Ovary (tissue), 7 donors: ENCODE measurements at regions not wholly inside any gene's neighbourhood (a gene's known extent, or its start where the extent isn't known, plus 50 kb on each side); places are given as distances from the start of the nearest gene placed in this dataset.

Experiments
- DNase-seq, 5 donors: peaks; one replicate each; pipeline ENCODE4 v3.0.0-alpha.2; 2019 to 2020
- H3K27ac ChIP-seq, 2 donors: fragments of 200-600 bp; one replicate each; pipeline versions ENCODE4 v1.5.1 to v1.8.0; 2019 to 2022
- H3K27me3 ChIP-seq: fragments of 200-600 bp; one replicate; pipeline ENCODE4 v1.8.0; 2022
- H3K36me3 ChIP-seq: fragments of 200-600 bp; sonication (generic); one replicate; pipeline ENCODE4 v1.5.1; 2019
- H3K4me1 ChIP-seq: one replicate; pipeline ENCODE4 v1.8.1; 2013; ENCODE audit warnings: mild to moderate bottlenecking, moderate library complexity; ENCODE audit not compliant: insufficient read depth
- H3K4me3 ChIP-seq: fragments of 200-600 bp; sonication (generic); one replicate; pipeline ENCODE4 v1.5.1; 2017
- H3K9me3 ChIP-seq, 2 donors: fragments of 200-600 bp in 1 of 2; sonication (generic) in 1 of 2; one replicate each; pipeline versions ENCODE4 v1.5.1 to v1.8.1; 2013 to 2019; ENCODE audit warnings: mild to moderate bottlenecking in 1 of 2, moderate library complexity in 1 of 2
- EP300 ChIP-seq: sonication (generic); formaldehyde crosslinking; IDR thresholded peaks from one replicate; pipeline ENCODE4 v1.6.1; 2017; ENCODE audit warnings: antibody characterized with exemption
- POLR2A ChIP-seq: fragments of 450-650 bp; IDR thresholded peaks from one replicate; pipeline ENCODE4 v1.6.1; 2017; ENCODE audit warnings: antibody characterized with exemption, mild to moderate bottlenecking, moderate library complexity
- WGBS, 3 donors: extraction: QIAGEN DNeasy Blood & Tissue Kit in 1 of 3; methylation state at CpG; one replicate each; pipeline versions ENCODE4 v1.1.5 to v1.1.7; 2013 to 2017; 5-methylcytosine and 5-hydroxymethylcytosine counted together
- intact Hi-C, 4 donors: fragments of 100-400 bp; cut with DNase I; formaldehyde crosslinking; loops; one replicate each; pipeline versions ENCODE4 v1.11.0 to v1.15.1; 2022 to 2023
- TF ChIP-seq, protein P1 (sequence below), 3 donors: fragments of 450-650 bp in 2 of 3; fragments of 200-600 bp in 1 of 3; IDR thresholded peaks; one replicate each; pipeline versions ENCODE4 v1.5.1 to v1.8.0; 2016 to 2022; ENCODE audit warnings: antibody characterized with exemption in 3 of 3, mild to moderate bottlenecking in 1 of 3
- donor health status: DM: no; HTN: no; CAD: no; lungs with moderate emphysema.
- donor health status: DM: no; HTN: no; CAD: no.
- donor health status: Bipolar disorder and iron deficiency.
- donor health status: DM: no; HTN: no; CAD: no.
- donor health status: DM: yes; HTN: yes; CAD: no.

DNA sequence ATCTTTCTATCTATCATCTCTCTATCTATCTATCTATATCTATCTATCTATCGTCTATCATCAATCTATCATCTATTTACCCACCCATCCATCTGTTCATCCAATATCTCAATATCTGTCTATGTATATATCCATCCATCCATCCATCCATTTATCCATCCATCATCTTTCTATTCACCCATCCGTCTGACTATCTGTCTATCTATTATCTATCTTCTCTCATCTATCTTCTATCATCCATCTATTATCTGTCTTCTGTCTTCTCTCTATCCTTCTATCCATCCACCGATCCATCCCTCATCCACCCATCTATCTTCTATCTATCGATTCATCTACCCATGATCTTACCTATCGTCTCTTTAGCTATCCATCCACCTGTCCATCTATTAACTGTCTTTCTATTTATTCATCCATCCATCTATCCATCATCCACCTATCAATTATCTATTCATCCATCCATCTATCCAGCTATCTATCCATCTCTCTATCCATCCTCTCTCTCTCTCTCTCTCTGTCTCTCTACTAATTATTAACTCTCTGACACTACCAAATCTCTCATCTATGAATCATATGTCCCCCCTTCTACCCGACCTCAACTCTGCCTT is 89.1 kb downstream of the DHCR7 start:
- 76 to 86% (median 84%) methylated on average over 6 of the region's 6 CpGs for WGBS, 3 donors
- no peak overlapping the region for H3K4me3 ChIP-seq
- H3K4me1 ChIP-seq, result no peaks in the 10 kb centered on the region
- no peaks in the 10 kb centered on the region for H3K36me3 ChIP-seq
- no peaks in the 10 kb centered on the region for H3K27me3 ChIP-seq
- no peaks in the 10 kb centered on the region for H3K9me3 ChIP-seq
- intact Hi-C loops, result no loop called here
- TF ChIP-seq, protein P1, sequence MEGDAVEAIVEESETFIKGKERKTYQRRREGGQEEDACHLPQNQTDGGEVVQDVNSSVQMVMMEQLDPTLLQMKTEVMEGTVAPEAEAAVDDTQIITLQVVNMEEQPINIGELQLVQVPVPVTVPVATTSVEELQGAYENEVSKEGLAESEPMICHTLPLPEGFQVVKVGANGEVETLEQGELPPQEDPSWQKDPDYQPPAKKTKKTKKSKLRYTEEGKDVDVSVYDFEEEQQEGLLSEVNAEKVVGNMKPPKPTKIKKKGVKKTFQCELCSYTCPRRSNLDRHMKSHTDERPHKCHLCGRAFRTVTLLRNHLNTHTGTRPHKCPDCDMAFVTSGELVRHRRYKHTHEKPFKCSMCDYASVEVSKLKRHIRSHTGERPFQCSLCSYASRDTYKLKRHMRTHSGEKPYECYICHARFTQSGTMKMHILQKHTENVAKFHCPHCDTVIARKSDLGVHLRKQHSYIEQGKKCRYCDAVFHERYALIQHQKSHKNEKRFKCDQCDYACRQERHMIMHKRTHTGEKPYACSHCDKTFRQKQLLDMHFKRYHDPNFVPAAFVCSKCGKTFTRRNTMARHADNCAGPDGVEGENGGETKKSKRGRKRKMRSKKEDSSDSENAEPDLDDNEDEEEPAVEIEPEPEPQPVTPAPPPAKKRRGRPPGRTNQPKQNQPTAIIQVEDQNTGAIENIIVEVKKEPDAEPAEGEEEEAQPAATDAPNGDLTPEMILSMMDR (IDR thresholded peaks at IDR 0.05), result no peak
- TF ChIP-seq POLR2A, result no peak
- TF ChIP-seq EP300, result no peak
- H3K27ac ChIP-seq, result no peak overlapping the region
- no peak for DNase-seq

DNA sequence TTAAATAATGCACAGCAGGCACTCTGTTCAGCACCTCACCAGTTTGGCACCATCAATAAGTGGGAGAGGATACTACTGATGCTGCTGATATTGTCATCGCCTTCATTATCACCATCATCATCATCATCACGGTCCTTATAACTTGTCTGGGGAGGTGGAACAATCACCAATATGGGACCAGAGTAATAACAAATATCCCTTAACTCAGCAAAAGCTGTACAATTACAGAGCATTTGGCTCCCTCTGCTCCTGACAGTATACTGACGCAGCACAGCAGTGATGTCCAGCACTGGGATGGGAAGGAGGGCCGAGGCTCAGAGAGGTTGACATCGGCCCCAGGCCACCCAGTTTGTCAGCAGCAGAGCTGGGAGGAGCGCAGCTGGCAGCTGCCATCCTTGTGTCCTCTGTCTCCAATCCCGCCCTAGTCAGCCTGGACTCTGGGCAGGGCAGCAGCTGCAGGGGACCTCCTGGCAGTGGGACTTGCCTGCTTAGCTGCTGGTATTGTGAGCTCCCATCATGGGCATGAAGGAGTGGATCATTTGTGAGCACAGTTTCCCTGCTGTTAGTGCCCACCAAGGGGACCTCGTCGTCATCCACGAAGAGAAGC is 90.0 kb downstream of the DHCR7 start:
- Histone ChIP-seq H3K4me1 (no peaks in the 10 kb centered on the region), H3K4me3 (no peak overlapping the region), H3K27ac (no peak overlapping the region), H3K27me3 (no peaks in the 10 kb centered on the region), H3K36me3 (no peaks in the 10 kb centered on the region), H3K9me3 (no peaks in the 10 kb centered on the region)
- no peak for DNase-seq
- intact Hi-C loops, result no loop called here
- TF ChIP-seq, protein P1 (IDR thresholded peaks at IDR 0.05), result no peak
- TF ChIP-seq EP300, result no peak
- no peak for TF ChIP-seq POLR2A
- WGBS, 3 donors, result 76 to 81% (median 78%) methylated on average over 9 to 10 of the region's 10 CpGs

DNA sequence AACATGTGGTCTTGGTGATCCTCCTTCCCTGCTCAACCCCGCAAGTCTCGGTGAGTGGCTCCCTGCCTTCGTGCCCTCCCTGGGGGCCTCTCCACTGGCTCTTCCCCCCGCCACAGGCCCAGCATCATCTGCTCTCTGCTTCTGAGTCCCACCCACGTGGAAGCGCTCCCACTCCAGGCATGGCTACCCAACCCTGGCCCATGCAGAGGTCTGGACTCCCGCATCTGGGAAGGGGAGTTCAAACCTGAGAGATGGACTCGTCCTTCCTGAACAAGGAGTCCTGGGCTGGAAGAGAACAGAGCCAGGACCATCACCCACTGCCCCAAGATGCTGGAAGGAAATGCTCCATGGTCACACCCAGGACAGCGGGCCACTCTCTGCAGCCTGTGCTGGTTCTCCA is 90.8 kb downstream of the DHCR7 start:
- no peak overlapping the region for H3K4me3 ChIP-seq
- TF ChIP-seq POLR2A, result no peak
- TF ChIP-seq, protein P1 (IDR thresholded peaks at IDR 0.05), result no peak
- no peak for TF ChIP-seq EP300
- DNase-seq, result no peak
- intact Hi-C loops, result loop anchor here in 1 of 4 donors (2.0 kb wide), 1 partner anchor 41 kb away; no protein-coding TSS in a partner anchor
- H3K9me3 ChIP-seq, result no peaks in the 10 kb centered on the region
- no peak overlapping the region for H3K27ac ChIP-seq
- no peaks in the 10 kb centered on the region for H3K36me3 ChIP-seq
- H3K4me1 ChIP-seq, result no peaks in the 10 kb centered on the region
- WGBS, 3 donors, result 78 to 85% (median 79%) methylated on average over 9 of the region's 9 CpGs
- no peaks in the 10 kb centered on the region for H3K27me3 ChIP-seq

DNA sequence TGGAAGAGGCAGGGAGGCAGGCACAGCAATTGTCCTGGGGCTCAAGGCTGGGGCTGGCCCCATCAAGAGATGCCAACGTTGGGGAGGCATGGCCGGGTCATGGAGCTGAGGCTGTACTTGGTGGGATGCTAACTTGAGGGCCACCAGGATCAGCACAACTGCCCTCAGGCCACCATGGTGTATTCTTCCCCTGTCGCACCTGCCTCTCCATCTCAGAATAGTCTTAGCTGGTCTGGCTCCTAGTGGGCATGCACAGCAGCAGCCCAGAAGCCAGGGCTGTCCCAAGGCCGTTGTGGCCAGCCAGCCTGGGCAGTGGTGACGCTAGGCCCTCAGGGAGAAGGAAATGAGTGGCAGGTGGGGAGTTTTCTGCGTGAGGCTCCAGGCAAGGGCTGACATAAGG is 91.3 kb downstream of the DHCR7 start:
- H3K4me1 ChIP-seq, result no peaks in the 10 kb centered on the region
- H3K27me3 ChIP-seq, result no peaks in the 10 kb centered on the region
- 67 to 90% (median 79%) methylated on average over 5 to 6 of the region's 6 CpGs for WGBS, 3 donors
- TF ChIP-seq POLR2A, result no peak
- TF ChIP-seq, protein P1 (IDR thresholded peaks at IDR 0.05), result no peak
- no peak for TF ChIP-seq EP300
- no peak overlapping the region for H3K4me3 ChIP-seq
- no peak for DNase-seq
- intact Hi-C loops, result loop anchor here in 1 of 4 donors (2.0 kb wide), 1 partner anchor 40 kb away; no protein-coding TSS in a partner anchor
- no peaks in the 10 kb centered on the region for H3K9me3 ChIP-seq
- H3K36me3 ChIP-seq, result no peaks in the 10 kb centered on the region
- H3K27ac ChIP-seq, result no peak overlapping the region
